Prostate gland (tissue), 2 donors: ENCODE measurements at regions not wholly inside any gene's neighbourhood (a gene's known extent, or its start where the extent isn't known, plus 50 kb on each side); places are given as distances from the start of the nearest gene placed in this dataset.
A peak's percentile ranks its signal among the peaks of the same experiment; 100 is the strongest.

ENCODE experiments used
- DNase-seq: peaks from one replicate; pipeline ENCODE4 v3.0.0-alpha.2; 2019; ENCODE audit warnings: low spot score
- H3K27ac ChIP-seq, 2 donors: fragments of 200-600 bp; sonication (generic); 2 replicates each; pipeline ENCODE4 v1.5.1; 2017 to 2019
- H3K27me3 ChIP-seq: fragments of 200-600 bp; sonication (generic); replicated peaks from 2 replicates; pipeline ENCODE4 v1.5.1; 2019; ENCODE audit not compliant: insufficient read depth
- H3K36me3 ChIP-seq, 2 donors: fragments of 200-600 bp; sonication (generic); 1 replicate in 1 of 2; 2 replicates in 1 of 2; pipeline versions ENCODE4 v1.5.1 to v1.8.1; 2017 to 2019
- H3K4me1 ChIP-seq: fragments of 200-600 bp; sonication (generic); replicated peaks from 2 replicates; pipeline ENCODE4 v1.5.1; 2019
- H3K4me3 ChIP-seq, 2 donors: fragments of 200-600 bp; sonication (generic); 2 replicates each; pipeline ENCODE4 v1.5.1; 2017 to 2019
- H3K9me3 ChIP-seq: fragments of 200-600 bp; sonication (generic); 2 replicates; pipeline ENCODE4 v1.5.1; 2017
- POLR2A ChIP-seq: fragments of 450-650 bp; IDR thresholded peaks from one replicate; pipeline ENCODE4 v1.6.1; 2016; ENCODE audit warnings: antibody characterized with exemption, mild to moderate bottlenecking
- POLR2AphosphoS5 ChIP-seq: sonication (generic); formaldehyde crosslinking; IDR thresholded peaks from one replicate; pipeline ENCODE4 v1.6.1; 2017; ENCODE audit warnings: antibody characterized with exemption
- WGBS: methylation state at CpG from one replicate; pipeline ENCODE4 v1.1.5; 2018; 5-methylcytosine and 5-hydroxymethylcytosine counted together
- intact Hi-C: fragments of 100-400 bp; cut with DNase I; formaldehyde crosslinking; loops from one replicate; pipeline ENCODE4 v1.14.2; 2022
- TF ChIP-seq, protein P1 (sequence below), 4 experiments: fragments of 200-600 bp in 2 of 4; fragments of 450-650 bp in 2 of 4; sonication (generic) in 2 of 4; IDR thresholded peaks; 1 replicate in 3 of 4; 2 replicates in 1 of 4; pipeline ENCODE4 v1.5.1; 2016 to 2019; ENCODE audit warnings: antibody characterized with exemption in 4 of 4, mild to moderate bottlenecking in 2 of 4, moderate library complexity in 2 of 4

DNA sequence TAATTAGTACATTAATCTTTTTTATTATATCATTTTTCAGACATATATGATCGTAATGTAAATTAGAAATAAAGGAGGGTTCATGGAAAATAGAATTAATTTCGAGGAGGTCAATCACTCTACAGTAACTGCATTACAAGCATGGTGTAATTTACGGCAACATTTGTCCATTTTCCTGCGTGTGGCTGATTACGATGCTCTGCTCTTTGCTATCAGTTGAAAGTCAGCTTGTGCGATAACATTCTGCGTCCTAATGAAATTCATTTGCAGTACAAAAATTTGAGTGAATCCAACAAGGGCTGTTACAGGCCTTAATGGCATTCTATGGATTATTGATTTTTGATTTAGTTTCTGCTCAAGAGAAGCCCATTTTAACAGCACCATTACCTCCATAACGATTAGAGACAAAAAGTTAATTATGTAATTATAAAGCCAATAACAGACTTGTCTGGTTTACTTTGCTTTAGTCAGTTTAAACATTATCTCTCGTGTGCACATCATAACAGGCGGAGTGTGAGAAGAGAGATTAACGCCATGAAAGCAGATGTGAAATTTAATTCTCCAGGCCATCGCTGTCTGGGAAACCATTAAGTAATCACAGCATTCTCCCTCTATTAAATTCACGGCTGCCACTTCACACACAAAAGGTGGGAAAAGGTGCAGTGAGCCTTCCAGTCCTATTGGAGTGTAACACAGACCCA is 256.4 kb upstream of the IRX3 start:
- intact Hi-C loops = no loop called here
- no peak for DNase-seq

DNA sequence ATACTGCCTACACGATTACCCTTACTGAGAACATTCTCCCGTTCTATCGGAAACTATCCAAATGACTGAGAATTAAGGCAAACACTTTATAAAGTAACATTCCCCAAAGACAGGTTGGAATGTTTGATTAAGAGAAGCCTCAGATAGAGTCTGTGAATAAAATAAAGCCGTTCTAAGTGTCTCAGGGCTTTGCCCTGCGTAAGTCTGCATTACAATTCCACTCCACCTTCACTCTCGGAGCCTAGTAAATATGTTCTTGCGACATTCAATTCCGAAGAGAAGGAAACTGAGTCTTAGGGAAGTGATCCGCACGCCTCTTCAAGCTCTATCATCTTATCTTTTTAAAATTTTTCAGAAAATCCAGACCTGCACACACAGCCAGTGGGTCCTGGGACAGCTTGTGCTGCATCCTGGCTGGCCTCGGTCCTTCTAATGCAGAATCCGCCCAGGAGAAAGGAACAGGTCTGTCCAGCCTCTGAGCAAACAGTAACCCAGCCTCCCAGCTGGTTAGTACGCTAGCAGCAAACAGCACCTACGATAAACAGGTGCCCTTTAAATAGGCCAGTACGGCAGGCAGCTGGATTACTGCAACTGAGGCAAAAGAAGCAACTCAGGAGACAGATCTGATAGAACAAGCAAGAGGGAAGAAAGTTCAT is 254.1 kb upstream of the IRX3 start:
- peak; percentile 83 for DNase-seq
- intact Hi-C loops = no loop called here
- peak overlapping the region; percentile 13 to 14 for H3K4me3 ChIP-seq
- peak overlapping the region; percentile 74 to 82 for H3K27ac ChIP-seq
- no peaks in the 10 kb centered on the region for H3K4me1 ChIP-seq
- H3K36me3 ChIP-seq = no peaks in the 10 kb centered on the region
- H3K27me3 ChIP-seq = no peaks in the 10 kb centered on the region
- H3K9me3 ChIP-seq = no peaks in the 10 kb centered on the region
- peak; percentile 74 for TF ChIP-seq POLR2AphosphoS5
- TF ChIP-seq, protein P1, sequence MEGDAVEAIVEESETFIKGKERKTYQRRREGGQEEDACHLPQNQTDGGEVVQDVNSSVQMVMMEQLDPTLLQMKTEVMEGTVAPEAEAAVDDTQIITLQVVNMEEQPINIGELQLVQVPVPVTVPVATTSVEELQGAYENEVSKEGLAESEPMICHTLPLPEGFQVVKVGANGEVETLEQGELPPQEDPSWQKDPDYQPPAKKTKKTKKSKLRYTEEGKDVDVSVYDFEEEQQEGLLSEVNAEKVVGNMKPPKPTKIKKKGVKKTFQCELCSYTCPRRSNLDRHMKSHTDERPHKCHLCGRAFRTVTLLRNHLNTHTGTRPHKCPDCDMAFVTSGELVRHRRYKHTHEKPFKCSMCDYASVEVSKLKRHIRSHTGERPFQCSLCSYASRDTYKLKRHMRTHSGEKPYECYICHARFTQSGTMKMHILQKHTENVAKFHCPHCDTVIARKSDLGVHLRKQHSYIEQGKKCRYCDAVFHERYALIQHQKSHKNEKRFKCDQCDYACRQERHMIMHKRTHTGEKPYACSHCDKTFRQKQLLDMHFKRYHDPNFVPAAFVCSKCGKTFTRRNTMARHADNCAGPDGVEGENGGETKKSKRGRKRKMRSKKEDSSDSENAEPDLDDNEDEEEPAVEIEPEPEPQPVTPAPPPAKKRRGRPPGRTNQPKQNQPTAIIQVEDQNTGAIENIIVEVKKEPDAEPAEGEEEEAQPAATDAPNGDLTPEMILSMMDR (IDR thresholded peaks at IDR 0.05) = no peak
- 75% methylated on average over 15 of the region's 15 CpGs for WGBS

More for the DNA sequence above, 256.4 kb upstream of the IRX3 start:
- TF ChIP-seq, protein P1 (IDR thresholded peaks at IDR 0.05) = no peak
- TF ChIP-seq POLR2A (no peak), POLR2AphosphoS5 (no peak)
- Histone ChIP-seq H3K27me3 (no peaks in the 10 kb centered on the region), H3K4me3 (no peak overlapping the region), H3K9me3 (no peaks in the 10 kb centered on the region), H3K4me1 (no peaks in the 10 kb centered on the region), H3K36me3 (no peaks in the 10 kb centered on the region), H3K27ac (no peak overlapping the region)
- WGBS = 84% methylated on average over 13 of the region's 13 CpGs

- no peak overlapping the region for H3K27ac ChIP-seq
- no peak overlapping the region for H3K4me3 ChIP-seq
- no peak for DNase-seq
- no peaks in the 10 kb centered on the region for H3K9me3 ChIP-seq
- no peaks in the 10 kb centered on the region for H3K36me3 ChIP-seq
- WGBS = 59% methylated on average over 3 of the region's 3 CpGs
- TF ChIP-seq POLR2A (no peak), POLR2AphosphoS5 (no peak)
- TF ChIP-seq, protein P1 (IDR thresholded peaks at IDR 0.05) = no peak
- intact Hi-C loops = no loop called here
- H3K4me1 ChIP-seq = no peaks in the 10 kb centered on the region
- no peaks in the 10 kb centered on the region for H3K27me3 ChIP-seq
Observed at GRCh38 chr16:54538276-54538675, 251.7 kb upstream of the IRX3 start.

DNA sequence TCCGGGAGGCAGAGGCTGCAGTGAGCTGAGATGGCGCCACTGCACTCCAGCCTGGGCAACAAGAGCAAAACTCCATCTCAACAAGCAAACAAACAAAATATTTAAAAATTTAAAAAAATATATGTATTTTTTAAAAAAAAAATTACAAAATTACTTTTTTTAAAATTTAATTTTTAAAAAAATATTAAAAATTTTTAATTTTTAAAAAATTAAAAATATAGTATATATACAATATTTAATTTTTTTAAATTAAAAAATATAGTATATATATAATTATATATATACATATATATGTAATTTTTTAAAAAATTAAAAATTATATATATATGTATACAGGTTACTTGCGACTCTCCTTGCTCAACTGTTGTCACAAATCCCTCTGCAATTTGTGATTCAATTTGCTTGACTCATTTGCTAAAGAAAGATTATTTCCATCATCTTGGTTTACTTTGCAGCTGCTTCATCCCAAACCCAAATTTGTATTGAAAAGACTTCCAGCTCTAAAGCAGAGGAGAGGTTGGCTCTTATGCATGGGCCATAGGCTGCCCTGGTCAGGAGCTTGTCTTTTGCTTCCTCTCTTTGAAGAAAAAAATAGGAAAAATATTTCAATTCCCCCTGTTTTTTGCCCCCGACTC is 247.4 kb upstream of the IRX3 start:
- H3K36me3 ChIP-seq = no peaks in the 10 kb centered on the region
- DNase-seq = no peak
- no peaks in the 10 kb centered on the region for H3K4me1 ChIP-seq
- WGBS = 92% methylated on average over 4 of the region's 4 CpGs
- no peaks in the 10 kb centered on the region for H3K27me3 ChIP-seq
- H3K9me3 ChIP-seq = no peaks in the 10 kb centered on the region
- intact Hi-C loops = no loop called here
- no peak overlapping the region for H3K4me3 ChIP-seq
- TF ChIP-seq POLR2A (no peak), POLR2AphosphoS5 (no peak)
- TF ChIP-seq, protein P1 (IDR thresholded peaks at IDR 0.05) = no peak
- H3K27ac ChIP-seq = no peak overlapping the region
